Fibroblast of skin of scalp (primary cell): ENCODE measurements at regions not wholly inside any gene's neighbourhood (a gene's known extent, or its start where the extent isn't known, plus 50 kb on each side); places are given as distances from the start of the nearest gene placed in this dataset.
A peak's percentile ranks its signal among the peaks of the same experiment; 100 is the strongest.

Experiments used
- DNase-seq: peaks from one replicate; pipeline ENCODE4 v3.0.0-alpha.2; 2013

DNA sequence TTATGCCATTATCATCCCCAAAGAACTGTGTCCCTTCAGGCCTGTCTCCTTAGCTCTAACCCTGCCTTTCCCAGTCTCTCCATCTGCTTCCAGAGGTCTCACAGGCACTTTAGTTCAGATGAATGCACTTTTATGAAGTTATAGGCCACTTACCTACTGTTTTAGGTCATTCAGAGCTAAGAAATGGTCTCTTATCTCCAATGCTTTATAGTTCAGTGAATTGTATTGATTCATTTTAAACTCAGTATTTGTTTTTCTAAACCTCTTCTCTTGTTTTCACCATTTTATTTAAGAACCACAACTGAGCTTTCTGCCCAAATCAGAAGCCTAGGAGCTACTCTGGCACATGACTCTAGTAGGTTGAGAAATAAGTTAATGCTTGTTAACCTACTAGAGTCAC, 197.5 kb upstream of the ATP2B1 start:
- no peak for DNase-seq

DNA sequence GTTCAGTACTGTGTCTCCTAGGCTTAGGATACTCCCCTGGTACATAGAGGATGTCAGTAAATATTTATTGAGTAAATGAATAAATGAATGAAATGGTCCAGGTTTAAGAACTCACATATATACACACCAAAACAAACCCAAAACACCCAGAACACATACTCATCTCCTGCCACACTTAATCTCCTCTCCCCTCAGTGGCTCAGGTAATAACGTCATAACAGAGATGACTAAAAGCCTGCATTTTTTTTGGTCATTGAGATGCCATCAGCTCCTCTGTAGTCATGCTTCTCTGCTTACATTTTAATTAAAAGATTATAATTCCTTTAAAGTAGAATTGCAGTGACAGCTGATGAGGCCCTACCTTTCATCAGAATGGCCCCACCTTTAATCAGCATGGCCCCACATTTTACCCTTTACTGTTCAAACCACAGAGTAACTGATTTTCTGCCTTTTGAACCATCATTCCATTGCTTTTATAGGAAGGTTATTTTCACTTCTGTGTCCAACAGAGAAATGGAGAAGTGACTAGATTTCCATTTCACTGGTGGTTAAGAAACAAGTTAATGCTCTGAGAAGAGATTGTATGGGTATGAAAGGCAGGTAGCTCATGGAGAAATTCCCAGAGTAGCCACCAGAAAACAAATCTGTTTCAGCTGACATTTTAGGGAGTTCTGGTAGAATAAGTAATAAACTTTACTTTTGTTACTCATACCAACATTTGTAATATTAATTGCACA, 193.4 kb upstream of the ATP2B1 start:
- DNase-seq: no peak

DNA sequence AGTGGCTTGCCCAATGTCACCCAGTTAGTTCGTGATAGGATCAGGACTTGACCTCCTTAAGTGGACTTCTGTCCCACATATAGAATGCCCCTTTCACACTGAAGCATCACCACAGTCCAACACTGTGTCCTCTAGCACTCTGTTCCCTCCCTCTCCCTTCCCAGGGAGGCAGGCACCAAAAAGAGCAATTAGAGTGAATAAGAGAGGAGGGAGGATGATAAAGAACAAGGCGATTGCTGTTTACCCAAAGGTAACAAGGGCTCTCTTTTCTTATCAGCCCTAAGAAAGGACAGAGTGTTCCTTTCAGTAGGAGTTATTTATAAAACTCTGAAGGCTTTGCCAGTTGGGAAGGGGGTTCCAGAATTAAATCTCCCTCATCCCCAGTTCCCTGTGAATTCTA, 192.7 kb upstream of the ATP2B1 start:
- DNase-seq: no peak

DNA sequence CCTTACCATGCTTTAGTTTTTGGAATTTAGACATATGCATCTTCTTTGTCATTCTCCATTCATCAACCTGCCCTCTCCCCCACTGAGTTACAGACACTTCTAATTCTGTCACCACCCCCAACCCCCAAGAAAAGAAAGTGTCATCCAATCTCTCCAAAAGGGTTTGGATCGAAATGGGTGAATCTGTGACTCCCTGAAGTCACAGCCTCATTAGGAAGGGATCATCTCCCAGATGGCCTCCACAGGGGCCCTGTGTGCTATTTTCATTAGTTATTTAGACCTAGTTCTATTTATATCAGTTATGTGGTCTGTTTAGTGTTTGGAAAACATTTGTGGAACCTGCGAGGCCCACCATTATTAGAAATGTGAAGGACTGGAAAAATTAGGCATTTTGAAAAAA, 191.0 kb upstream of the ATP2B1 start:
- DNase-seq: no peak

DNA sequence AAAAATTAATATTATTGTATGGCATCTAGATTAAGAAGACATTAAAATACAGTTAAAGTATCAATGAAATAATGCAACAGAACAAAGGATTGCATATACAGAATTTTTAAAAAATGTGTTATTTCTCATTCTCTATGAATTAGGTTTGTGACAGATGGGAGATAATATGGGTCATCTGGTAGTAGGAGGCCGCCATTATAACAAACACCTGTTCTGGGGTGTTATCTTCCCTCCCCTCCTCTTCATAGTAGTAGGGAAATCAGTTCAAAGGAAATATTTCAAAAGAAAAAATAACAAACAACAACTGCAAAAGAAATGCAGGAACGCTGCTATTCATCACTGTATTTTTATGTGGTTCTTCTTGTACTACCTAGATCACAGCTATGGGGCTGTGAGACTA, 187.0 kb upstream of the ATP2B1 start:
- DNase-seq: no peak

DNA sequence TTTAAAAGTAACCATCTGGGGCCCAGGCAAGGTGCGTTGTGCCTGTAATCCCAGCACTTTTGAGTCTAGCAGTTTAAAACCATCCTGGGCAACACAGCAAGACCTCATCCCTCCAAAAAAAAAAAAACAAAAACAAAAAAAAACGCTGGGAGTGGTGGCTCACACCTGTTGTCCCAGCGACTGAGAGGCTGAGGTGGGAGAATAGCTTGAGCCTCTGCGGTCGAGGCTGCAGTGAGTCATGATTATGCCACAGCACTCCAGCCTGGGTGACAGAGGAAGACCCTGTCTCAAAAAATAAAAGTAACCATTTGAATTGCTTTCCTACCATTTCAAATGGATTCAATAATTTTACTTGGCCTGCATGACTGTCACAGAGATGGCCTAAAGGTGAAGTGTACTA, 186.5 kb upstream of the ATP2B1 start:
- DNase-seq: no peak

DNA sequence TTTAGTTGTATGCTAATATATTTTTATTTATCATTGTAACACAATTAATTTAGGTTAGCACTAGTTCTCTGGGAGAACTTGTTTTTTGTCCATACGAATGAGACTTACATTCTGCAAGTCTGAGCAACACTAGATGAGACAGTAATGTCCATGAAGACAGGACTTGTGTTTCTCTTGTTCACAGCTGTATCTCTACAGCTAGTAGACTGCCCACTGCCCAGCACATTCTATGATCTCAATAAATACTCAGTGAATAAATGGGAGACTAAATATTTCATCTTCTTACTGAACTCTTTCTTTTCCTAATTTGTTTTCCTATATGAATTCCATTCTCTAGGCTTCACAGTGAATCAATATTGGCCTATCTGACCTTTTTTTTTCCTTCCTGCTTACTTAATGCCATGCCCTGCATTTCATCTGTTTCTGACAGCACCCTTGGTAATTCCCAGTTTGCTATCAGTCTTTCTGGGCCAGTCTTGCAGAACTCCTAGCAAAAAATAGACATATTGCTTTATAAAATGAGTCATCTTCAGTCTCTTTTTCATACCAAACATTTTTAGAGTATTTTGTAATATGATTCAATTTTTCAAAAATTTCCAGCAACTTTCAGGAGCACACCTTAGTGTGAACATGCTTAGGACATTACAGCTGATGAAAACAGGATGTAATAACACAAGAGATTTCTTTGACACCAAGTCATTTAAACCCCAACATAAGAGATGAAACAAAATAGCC, 185.5 kb upstream of the ATP2B1 start:
- DNase-seq: peak; percentile 78

DNA sequence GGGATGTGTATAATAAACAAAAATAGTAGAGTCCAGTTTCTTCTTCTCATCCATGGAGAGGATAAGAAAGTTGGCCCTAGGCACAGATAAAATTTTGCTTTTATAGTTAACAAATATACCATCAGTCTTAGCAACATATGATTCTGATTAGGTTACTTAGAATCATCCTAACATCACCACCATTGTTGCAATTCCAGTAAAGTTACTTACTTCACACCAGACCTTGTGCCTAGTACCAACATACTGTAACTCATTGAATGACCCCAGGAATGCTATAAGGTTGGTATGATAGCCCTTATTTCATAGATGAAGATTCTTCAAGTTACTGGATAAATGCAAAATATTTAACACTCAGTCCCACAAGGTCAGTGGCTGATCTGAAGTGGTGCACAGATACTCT, 183.8 kb upstream of the ATP2B1 start:
- DNase-seq: peak; percentile 55

DNA sequence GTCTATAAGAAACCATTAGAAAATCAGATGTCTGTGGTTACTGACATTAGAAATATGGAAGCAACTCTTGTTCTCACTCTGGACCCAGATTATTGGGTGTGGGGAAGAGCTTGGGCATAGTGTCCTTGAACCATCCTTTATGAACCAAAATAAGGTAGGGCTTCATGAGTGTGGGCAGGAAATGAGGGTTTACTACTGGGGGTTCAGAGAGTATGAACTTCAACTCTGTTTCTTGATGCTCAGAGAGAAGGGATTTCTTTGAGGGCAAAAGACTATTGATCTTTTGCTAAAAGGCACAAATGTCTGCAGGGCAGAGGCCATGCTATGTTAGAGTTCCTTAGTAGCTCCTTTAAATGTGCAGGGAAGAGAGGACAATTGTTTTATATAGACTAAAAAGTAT, 183.3 kb upstream of the ATP2B1 start:
- DNase-seq: no peak

DNA sequence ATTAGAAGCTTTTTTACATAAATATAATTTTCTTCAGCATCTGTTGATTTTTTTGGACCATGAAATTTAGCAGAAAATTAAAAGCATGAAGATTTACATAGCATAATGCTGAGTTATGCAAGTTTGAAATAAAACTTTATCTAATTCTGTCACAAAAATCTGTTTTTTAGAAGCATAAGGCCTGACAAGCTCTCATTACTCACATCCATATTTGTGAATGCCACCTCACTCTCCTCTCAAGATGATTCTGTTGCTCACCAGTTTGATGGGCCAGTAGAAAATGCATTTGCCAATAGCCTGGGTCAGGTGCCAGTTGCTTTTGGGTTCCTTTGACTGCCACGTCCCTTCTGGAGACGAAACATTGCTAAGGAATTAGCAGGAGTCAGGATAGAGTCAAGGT, 181.5 kb upstream of the ATP2B1 start:
- DNase-seq: peak; percentile 37

DNA sequence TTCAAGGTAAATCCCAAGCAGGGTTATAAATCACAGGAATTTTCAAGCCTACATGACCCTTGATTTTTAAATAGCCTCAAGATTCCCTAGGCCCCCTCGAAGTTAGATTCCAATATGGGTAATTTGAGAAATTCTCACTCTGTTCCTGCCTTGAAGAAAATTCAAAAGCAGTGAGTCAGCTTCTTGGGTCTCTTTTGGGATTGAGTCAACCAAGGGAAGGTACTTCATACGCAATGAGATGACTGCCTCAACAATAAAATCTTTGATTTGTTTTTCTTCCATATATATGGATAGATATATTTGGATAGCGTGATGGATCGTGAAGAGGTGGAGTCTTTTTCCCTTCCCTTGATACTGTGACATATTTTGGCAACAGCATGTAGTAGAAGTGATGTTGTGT, 180.4 kb upstream of the ATP2B1 start:
- DNase-seq: peak; percentile 56

DNA sequence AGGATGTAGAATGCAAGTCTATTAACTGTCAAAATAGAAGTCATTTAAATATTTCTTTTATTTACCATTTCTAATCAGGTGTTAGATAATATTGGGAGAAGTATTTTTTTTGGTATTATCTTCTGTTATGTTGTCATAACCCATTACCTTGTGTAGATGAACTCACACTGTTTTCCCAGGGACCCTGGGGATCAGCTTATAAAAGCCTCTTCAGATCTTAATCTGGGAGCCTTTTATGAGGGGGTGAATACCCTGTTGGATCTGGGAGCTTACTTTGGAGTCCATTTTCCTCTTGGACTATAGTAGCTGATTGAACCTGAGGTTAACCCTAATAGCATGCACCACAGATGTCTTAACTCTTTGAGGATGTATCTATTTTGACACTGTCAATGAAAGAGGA, 176.3 kb upstream of the ATP2B1 start:
- no peak for DNase-seq

DNA sequence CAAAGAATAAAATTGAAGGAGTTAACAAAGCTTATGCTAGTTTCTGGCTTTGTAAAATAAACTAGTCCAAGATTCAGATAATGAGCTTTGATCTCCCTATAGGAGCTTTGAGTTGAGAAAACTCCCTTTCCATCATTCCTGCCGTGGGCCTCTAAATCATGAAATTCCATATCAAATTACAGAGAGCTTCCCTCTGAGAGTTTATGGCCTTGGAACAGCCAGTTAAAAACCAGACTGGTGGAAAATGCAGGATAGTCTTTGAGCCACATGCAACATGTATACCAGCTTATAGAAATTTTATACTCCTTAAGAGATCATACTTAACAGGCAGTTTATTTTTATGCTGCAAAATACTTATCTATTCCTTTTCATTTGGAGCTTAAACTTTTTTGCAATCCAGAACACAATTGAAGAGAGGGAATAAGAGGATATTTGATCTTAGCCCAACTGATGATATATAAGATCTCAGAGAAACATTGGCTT, 175.8 kb upstream of the ATP2B1 start:
- DNase-seq: no peak

DNA sequence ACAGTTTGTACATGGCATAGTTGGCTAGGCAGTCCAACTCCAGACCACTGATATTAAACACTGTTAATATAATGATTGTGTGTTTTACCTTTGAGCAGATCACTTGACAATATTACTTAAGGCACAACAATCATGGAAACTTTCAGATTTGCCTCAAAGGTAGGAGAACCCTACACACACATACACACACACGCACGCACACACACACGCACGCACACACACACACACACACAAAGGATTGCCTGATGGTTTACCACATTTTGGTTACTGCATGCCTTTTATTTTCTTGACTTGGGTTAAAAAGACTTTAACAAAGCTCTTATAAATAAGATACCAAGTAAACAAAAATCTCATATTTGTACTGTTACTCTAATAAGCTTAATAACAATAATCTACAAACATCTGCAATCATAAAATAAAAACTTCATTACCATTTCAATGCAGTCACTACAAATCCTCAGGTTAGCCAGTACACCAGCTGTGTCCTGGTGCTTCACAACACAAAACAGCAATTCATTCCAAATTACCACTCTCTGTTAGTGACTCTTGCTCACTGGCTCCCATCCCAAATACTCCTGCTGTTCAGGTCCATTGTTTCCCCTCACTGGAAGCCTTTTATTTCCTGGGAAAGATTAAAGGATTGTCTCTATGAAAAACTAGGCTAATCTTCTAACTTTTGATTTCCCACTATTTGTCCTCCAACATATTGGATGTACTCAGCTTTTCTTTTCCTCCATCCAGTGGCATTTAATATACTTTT, 175.2 kb upstream of the ATP2B1 start:
- no peak for DNase-seq

DNA sequence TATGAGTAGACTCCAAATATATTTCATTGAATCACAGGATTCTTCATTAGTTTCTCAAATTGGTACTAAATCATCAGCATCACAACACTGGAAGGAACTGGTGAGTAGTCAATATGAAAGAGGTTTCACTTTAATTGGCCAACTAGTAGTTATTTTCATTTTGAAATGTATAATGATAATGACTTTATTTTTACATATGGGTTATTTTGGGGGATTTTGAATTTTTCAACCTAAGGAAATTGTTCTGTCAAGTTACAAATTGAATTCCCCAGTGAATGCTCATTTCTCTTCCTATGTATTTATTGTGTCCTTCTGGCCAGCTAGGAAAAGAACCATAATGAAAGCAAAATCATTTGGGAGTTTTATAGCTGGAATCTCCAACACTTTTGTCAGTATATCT, 174.2 kb upstream of the ATP2B1 start:
- DNase-seq: no peak

DNA sequence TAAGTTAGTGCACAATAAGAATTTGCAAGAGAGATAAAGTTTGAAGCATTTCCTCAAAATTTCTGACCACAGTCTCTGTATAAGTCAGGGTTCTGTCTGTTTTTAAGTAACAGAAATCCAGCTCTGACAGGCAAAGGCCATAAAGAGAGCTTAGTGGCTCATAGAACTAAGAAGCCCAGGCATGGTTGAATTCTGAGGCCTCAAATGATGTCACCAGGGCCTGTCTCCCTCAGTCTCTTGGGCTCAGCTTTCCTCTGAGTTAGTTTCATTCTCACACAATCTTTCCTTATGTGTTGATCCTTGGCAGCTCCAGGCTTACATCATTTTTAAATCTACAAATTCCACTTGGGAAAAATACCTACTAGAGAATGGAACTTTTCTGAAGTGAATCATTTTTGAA, 173.4 kb upstream of the ATP2B1 start:
- DNase-seq: peak; percentile 79

DNA sequence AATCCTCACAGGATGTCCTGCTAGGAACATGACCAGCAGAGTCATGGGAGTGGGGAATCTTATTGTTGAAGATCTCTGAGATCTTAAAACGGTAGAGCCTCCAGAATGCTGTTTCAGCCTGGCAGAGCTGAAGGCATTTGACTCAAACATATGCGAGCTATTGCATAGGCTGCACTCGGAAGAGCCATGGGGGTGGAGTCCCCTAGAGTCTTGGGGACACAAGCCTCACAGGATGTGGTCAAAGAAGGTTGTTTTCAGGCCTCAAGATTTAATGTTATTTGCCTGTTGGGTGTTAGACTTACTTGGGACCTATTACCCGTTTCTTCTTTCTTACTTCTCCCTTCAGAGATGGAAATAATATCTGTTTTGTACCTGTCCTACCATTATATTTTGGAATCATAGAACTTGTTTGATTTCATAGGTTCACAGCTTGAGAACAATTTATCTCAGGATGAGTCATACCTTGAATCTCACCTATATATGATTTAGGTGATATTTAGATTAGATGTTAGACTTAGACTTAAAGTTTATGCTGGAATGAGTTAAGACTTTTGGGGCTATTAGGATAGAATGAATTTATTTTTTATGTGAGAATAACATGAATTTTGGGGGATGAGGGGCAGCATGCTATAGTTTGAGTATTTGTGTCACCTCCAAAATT, 172.2 kb upstream of the ATP2B1 start:
- no peak for DNase-seq

DNA sequence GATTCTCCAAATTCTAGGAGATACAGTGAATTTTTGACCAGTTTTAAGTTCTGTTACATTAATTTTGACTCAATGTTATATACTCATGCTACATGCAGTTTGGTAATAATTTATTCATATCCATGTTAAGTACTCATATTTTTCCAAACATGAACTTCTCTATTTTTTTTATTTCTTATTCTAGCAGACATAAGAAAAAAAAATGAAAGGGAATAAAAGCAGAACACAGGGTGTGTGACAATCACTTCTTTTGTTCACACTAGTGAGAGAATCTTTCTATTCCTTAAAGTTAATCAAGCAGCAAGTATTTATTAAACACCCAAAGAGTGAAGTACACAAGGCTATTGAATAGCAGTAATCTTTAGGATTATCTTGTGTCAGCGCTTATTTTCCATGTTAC, 171.1 kb upstream of the ATP2B1 start:
- DNase-seq: no peak

DNA sequence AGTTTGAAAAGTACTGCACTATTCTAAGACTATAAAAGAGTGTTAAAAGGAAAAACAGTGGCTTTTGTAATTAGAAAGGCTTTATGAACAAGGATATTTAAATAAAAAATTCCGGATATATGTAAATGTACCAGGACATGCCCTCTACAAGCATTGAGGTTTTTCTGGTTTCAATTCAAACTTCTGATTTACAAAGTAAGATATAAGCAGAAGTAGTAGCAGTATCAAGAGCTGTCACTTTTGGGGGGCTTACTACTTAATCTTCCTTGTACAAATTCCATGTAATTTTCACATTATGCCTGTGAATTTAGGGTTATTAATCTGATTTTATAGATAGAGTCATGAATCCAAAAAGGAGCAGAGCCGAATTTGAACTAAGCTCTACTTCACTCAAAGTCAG, 170.3 kb upstream of the ATP2B1 start:
- DNase-seq: no peak

DNA sequence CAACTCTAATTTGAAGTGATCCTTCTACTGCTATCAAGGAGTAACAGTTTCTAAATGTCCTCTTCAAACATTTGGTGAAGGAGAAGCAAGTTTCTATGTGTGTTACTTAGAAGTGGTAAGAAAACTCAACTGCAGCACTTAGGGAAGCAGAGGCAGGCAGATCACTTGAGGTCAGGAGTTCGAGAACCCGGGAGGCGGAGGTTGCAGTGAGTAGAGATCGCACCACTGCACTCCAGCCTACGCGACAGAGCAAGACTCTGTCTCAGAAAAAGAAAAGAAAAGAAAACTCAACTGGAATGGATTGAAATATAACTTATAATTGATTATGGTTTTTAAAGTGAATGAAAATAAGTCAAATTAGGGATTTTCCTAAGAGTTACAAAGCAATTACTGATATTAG, 169.7 kb upstream of the ATP2B1 start:
- no peak for DNase-seq

DNA sequence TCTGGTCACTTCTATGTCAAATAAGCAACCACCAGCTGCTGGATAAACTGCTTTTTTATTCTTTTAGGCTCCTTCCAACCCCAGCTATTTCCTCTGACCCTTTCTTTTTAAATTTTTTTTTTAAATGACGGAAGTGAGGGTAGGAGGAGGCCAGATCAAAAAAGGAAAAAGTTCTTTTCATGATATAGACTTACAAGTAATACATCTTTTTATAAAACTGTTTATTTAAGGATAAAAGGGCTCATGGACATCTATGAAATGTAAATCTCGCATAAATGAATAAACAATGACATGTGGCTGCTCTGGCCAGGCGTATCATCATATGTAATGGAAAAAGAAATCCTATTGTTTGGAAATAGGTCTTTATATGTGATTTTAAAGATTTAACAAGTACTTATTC, 169.0 kb upstream of the ATP2B1 start:
- no peak for DNase-seq

DNA sequence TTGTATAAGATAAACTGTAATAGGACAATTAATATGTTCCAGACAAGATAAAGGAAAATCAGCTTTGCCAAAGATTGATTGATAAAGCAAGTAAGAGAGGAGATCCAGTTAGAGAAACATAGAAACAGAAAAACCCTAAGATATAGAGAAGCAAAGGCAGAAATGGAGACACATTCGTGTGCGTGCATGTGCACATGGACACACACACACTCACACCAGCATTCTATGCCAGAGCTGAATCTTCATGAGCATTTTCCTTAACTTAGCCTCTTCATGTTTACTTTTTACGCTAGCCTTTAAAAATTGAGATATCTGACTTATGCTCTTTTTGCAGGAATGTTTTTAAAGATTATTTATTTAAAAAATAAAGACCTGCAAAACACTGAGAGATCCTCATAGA, 168.5 kb upstream of the ATP2B1 start:
- no peak for DNase-seq

DNA sequence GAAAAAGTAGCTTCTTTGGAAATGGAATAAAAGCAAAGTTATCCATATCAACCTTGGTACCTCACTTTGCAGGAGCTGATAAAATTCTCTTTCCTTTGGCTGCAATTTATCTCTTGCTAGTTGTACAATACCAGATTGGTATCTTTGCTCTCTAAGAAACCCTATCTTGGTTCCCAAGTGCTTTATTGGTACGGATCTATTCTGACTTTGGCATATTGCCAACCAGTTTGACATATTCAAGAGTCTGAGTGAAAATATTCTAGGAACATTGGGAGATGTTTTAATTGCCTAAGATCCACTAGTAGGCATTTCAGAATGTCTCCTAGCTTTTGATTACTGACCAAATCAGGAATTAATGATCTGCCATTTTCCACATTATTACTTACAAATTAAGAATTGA, 167.2 kb upstream of the ATP2B1 start:
- DNase-seq: no peak
